BLaER1 treated with 17β-estradiol and CSF1 and Interleukin-3, amounts not matched to agents 10 nM and 100 nM (cell line): ENCODE measurements at regions not wholly inside any gene's neighbourhood (a gene's known extent, or its start where the extent isn't known, plus 50 kb on each side); places are given as distances from the start of the nearest gene placed in this dataset.

Experiments
- H3K27ac ChIP-seq, 11 experiments: shearing (Covaris generic); formaldehyde crosslinking; 2 replicates each; pipeline ENCODE4 v1.8.1; 2022
- H3K27me3 ChIP-seq, 11 experiments: shearing (Covaris generic); formaldehyde crosslinking; 2 replicates each; pipeline ENCODE4 v1.8.1; 2022
- H3K36me3 ChIP-seq, 11 experiments: shearing (Covaris generic); formaldehyde crosslinking; 2 replicates each; pipeline ENCODE4 v1.8.1; 2022
- H3K4me1 ChIP-seq, 10 experiments: shearing (Covaris generic); formaldehyde crosslinking; 2 replicates each; pipeline ENCODE4 v1.8.1; 2022
- H3K4me2 ChIP-seq, 11 experiments: shearing (Covaris generic); formaldehyde crosslinking; 2 replicates each; pipeline ENCODE4 v1.8.1; 2022
- H3K4me3 ChIP-seq, 10 experiments: shearing (Covaris generic); formaldehyde crosslinking; 2 replicates each; pipeline ENCODE4 v1.8.1; 2022
- H3K9ac ChIP-seq, 11 experiments: shearing (Covaris generic); formaldehyde crosslinking; 2 replicates each; pipeline ENCODE4 v1.8.1; 2022
- H3K9me3 ChIP-seq, 11 experiments: shearing (Covaris generic); formaldehyde crosslinking; replicated peaks in 1 of 11; 2 replicates each; pipeline ENCODE4 v1.8.1; 2022
- H4K20me1 ChIP-seq, 11 experiments: shearing (Covaris generic); formaldehyde crosslinking; 2 replicates each; pipeline ENCODE4 v1.8.1; 2022
- Cebpa-rat ChIP-seq, 11 experiments: shearing (Covaris generic); IDR thresholded peaks; 2 replicates each; pipeline ENCODE4 v1.8.1; 2022

DNA sequence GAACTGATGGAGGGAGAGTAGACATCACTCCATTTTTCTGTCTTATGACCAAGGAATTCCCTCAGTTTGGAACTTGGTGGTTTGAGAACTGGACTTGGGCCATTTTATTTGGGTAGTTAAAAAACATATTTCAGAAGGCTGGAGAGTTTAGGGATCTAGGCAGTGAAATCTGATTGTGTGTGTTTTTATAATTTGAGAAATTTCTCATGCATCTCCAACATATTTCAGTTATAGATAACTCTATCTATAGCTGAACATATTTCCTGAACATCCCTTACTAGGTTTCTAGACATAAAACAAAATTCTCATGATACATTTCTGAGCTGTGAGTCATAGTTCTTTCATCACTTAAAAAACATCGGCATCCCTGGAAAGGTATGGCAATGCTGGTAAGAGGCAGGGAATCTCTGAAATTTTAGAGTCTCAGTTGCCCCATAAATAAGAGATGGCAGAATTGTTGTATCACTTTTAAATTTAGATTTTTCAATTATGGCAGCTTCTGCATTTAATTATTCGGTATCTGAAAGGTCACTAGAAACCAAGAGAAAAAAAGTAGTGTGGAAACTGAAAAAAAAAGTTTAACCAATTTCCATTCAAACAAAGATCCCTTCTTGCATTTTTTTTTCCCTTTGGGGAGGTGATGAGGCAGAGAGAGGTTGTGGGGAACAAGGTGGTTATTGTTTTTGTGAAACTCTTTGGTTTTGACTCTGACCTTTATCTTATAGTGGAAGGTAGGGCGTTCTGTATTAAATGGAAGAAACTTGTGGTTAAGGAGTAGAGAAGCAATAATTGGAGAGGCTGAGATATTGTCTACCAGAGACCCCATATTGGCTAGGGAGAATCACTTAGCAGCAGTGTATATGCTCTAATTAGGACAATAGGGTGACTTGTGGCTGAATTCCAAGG, 102.9 kb downstream of the FASLG start:
- no peaks in the 10 kb centered on the region for H4K20me1 ChIP-seq
- H3K9me3 ChIP-seq: no peaks in the 10 kb centered on the region
- no peak for TF ChIP-seq Cebpa-rat (IDR thresholded peaks at IDR 0.05)
- no peaks in the 10 kb centered on the region for H3K36me3 ChIP-seq
- no peak overlapping the region for H3K9ac ChIP-seq
- no peak overlapping the region for H3K4me3 ChIP-seq
- H3K4me1 ChIP-seq: peaks cover 0 to 33% (median 6%) of the 10 kb centered on the region in 10 experiments; a peak in 13 of 20 replicates
- H3K4me2 ChIP-seq: no peak overlapping the region
- H3K27ac ChIP-seq: no peak overlapping the region
- H3K27me3 ChIP-seq: no peaks in the 10 kb centered on the region

DNA sequence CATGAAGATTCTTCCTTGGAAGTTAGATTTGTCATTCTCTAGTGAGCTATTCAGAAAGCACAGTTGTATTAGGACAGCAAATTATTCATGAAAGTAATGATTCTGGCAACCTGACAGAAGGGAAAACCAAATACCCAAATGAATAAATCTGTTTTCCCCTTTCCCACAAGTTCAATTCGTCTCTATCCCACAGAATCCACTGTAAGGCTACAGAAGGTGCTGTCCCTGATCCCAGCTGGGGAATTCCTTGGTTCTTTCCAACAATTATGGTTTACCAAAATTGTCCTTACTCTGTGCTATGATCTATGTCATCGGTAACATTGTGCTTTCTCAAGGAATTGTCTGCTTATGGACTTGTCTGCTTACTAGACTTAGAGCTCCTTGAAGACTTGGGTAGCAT, 104.2 kb downstream of the FASLG start:
- H3K9ac ChIP-seq: no peak overlapping the region
- TF ChIP-seq Cebpa-rat (IDR thresholded peaks at IDR 0.05): no peak
- peaks cover 0 to 34% (median 6%) of the 10 kb centered on the region in 10 experiments; a peak in 13 of 20 replicates for H3K4me1 ChIP-seq
- H3K4me3 ChIP-seq: no peak overlapping the region
- no peaks in the 10 kb centered on the region for H4K20me1 ChIP-seq
- no peaks in the 10 kb centered on the region for H3K9me3 ChIP-seq
- no peaks in the 10 kb centered on the region for H3K36me3 ChIP-seq
- no peak overlapping the region for H3K27ac ChIP-seq
- H3K27me3 ChIP-seq: no peaks in the 10 kb centered on the region
- H3K4me2 ChIP-seq: no peak overlapping the region

DNA sequence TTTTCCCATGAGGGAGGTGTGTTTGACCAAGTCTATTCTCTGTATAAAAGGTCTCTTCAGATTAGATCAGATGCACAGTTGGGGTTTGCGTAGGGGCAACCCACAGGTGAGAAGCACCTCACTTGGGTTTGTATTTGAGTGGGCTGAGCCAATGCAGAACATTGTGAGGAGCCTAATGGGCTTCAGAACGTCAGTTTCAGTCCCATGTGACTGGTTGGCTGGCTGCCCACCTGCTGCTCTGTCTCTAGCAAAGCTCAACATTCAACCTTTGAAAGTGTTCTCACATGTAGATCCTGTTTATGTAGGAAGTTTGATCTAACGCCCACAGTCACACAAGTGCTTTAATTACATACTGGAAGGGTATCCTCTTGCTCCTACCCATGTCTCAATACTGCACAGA, 105.5 kb downstream of the FASLG start:
- no peak for TF ChIP-seq Cebpa-rat (IDR thresholded peaks at IDR 0.05)
- Histone ChIP-seq H4K20me1 (no peaks in the 10 kb centered on the region), H3K9ac (no peak overlapping the region), H3K4me3 (no peak overlapping the region), H3K27me3 (no peaks in the 10 kb centered on the region), H3K9me3 (no peaks in the 10 kb centered on the region), H3K36me3 (no peaks in the 10 kb centered on the region), H3K4me2 (peak overlapping the region in 6 of 11 experiments; percentile 12 to 58 (median 47); a peak in 10 of 22 replicates), H3K27ac (no peak overlapping the region), H3K4me1 (peaks cover 0 to 28% (median 6%) of the 10 kb centered on the region in 10 experiments; a peak in 12 of 20 replicates)

DNA sequence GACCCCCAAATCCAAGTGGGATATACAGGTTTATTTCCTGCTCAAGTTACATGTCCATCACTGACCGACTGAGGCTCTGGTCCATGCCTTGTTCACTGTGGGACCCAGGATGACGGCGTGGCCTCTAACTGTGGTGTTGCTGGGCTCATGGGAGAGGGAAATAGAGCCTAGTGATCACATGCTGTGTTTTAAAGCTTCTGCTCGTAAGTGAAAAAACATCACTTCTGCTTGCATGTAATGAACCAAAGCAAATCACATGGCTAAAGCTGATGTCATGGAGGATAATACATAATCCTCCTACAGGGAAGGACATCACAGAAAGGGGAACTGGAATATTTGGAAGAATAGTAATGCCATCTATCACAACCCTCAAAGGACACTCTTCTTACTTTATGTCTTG, 107.6 kb downstream of the FASLG start:
- H4K20me1 ChIP-seq: no peaks in the 10 kb centered on the region
- H3K27me3 ChIP-seq: no peaks in the 10 kb centered on the region
- H3K9me3 ChIP-seq: no peaks in the 10 kb centered on the region
- peak overlapping the region in 1 of 11 experiments; percentile 55; a peak in 3 of 22 replicates for H3K27ac ChIP-seq
- H3K36me3 ChIP-seq: no peaks in the 10 kb centered on the region
- no peak overlapping the region for H3K9ac ChIP-seq
- H3K4me1 ChIP-seq: peaks cover 0 to 39% (median 8%) of the 10 kb centered on the region in 10 experiments; a peak in 13 of 20 replicates
- TF ChIP-seq Cebpa-rat (IDR thresholded peaks at IDR 0.05): no peak
- H3K4me2 ChIP-seq: peak overlapping the region in 2 of 11 experiments; percentile 61 to 74; a peak in 3 of 22 replicates
- no peak overlapping the region for H3K4me3 ChIP-seq

DNA sequence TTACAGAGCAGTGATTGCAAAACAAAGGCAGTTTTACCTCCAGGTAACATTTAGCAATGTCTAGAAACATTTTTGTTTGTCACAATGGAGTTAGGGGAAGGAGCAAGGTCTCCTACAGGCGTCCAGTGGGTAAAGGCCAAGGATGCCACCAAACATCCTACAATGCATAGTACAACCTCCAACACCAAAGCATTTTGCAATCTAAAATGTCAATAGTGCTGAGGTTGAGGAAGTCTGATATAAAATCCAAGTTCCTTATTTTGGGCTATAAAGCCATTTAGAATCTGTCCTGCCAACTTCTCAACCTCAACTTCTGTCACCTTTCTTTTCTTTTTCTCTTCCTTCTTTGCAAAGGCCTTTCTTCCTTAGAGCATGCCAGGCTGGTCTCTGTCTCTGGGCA, 111.2 kb downstream of the FASLG start:
- peak overlapping the region in 3 of 11 experiments; percentile 4 to 55 (median 23); a peak in 4 of 22 replicates for H3K4me2 ChIP-seq
- H3K9me3 ChIP-seq: no peaks in the 10 kb centered on the region
- H3K27ac ChIP-seq: no peak overlapping the region
- TF ChIP-seq Cebpa-rat (IDR thresholded peaks at IDR 0.05): no peak
- H3K36me3 ChIP-seq: no peaks in the 10 kb centered on the region
- H3K9ac ChIP-seq: no peak overlapping the region
- H3K27me3 ChIP-seq: no peaks in the 10 kb centered on the region
- no peak overlapping the region for H3K4me3 ChIP-seq
- peaks cover 0 to 35% (median 0%) of the 10 kb centered on the region in 10 experiments; a peak in 10 of 20 replicates for H3K4me1 ChIP-seq
- H4K20me1 ChIP-seq: no peaks in the 10 kb centered on the region

DNA sequence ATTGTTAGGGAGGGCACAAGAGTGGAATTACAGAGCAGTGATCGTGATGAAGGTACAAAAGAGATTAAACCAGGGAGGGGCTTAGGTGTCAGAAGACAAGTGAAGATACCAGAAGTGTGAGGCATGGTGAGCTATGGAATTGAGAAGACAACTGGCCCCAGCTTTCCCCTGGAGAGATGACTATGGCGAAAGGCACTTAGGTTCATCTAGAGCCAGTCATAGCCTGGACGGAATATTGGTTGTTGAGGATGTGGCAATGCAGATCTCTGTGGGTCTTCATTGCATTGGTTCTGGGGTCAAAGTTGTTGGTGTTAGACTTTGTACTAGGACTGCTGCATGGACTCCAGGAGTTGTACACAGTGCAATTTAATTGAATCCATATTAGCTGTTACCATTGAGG, 115.7 kb downstream of the FASLG start:
- TF ChIP-seq Cebpa-rat (IDR thresholded peaks at IDR 0.05): no peak

DNA sequence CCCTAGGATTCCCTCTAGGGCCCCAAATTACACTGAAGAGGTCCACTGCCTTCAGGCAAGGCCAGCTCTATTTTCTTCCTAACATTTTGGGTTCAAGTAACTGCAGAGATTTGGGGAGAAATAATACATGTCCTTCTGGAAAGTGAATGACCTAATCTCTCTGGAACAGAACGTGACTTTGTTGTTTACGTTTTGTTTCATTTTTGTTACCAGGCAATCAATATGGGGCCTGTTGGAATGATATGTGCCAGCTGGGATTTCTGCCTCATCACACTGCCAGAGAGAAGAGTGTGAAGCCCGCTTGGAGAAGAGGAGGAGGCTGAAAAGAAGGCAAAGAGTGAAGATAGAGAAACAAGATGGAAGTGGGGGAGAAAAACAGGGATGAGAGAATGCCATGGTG, 116.7 kb downstream of the FASLG start:
- TF ChIP-seq Cebpa-rat (IDR thresholded peaks at IDR 0.05): no peak
- Histone ChIP-seq H3K27ac (no peak overlapping the region), H3K4me3 (no peak overlapping the region), H3K9ac (no peak overlapping the region), H3K27me3 (no peaks in the 10 kb centered on the region), H3K4me2 (no peak overlapping the region), H3K4me1 (no peaks in the 10 kb centered on the region), H4K20me1 (no peaks in the 10 kb centered on the region), H3K36me3 (no peaks in the 10 kb centered on the region), H3K9me3 (no peaks in the 10 kb centered on the region)

More for the DNA sequence above, 115.7 kb downstream of the FASLG start:
- H3K27me3 ChIP-seq: no peaks in the 10 kb centered on the region
- H3K36me3 ChIP-seq: no peaks in the 10 kb centered on the region
- no peak overlapping the region for H3K4me2 ChIP-seq
- H3K27ac ChIP-seq: no peak overlapping the region
- H3K9me3 ChIP-seq: no peaks in the 10 kb centered on the region
- H3K9ac ChIP-seq: no peak overlapping the region
- H4K20me1 ChIP-seq: no peaks in the 10 kb centered on the region
- no peak overlapping the region for H3K4me3 ChIP-seq
- H3K4me1 ChIP-seq: peaks cover 0 to 10% (median 0%) of the 10 kb centered on the region in 10 experiments; a peak in 5 of 20 replicates

DNA sequence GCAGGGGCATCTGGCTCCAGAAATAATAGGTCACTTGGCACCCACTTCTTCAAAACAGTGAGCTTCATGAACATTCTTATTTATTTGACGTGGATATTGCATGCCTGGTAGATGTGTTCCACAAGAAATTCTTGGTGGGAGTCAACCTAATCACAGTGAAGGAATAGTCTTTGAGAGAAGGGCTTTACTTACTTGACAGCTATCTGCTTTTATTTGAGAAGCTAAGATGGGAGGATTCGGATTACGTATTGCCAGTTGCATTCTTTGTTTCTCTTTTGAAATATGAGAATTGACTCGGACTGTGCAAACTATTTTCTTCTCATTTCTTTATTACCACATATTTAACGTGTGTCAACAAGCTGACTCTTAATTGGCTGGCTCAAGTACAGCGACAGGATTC, 117.2 kb downstream of the FASLG start:
- no peak overlapping the region for H3K4me3 ChIP-seq
- H3K27ac ChIP-seq: no peak overlapping the region
- no peak for TF ChIP-seq Cebpa-rat (IDR thresholded peaks at IDR 0.05)
- H3K36me3 ChIP-seq: no peaks in the 10 kb centered on the region
- peaks cover 0 to 1% (median under 1%) of the 10 kb centered on the region in 10 experiments; a peak in 6 of 20 replicates for H3K4me1 ChIP-seq
- no peaks in the 10 kb centered on the region for H3K9me3 ChIP-seq
- H3K27me3 ChIP-seq: no peaks in the 10 kb centered on the region
- no peak overlapping the region for H3K4me2 ChIP-seq
- no peak overlapping the region for H3K9ac ChIP-seq
- no peaks in the 10 kb centered on the region for H4K20me1 ChIP-seq

DNA sequence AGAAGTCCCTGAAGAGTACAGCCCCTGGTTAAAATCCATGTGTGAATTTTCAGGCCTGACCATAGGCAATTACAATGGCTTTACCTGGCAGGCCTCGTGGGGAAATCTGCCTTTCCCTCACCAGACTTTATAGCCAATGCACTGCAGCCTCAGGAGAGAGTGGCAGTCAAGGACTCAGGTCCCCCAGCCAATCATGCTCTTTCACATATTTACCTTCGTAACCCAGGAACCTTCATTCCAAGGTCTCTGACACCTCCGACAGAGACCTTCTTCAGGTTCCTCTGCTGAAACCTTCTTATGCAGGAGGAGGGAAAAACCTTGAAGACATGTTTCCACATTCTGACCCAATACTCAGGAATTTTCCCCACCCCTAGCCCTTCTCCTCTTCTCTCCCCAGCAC, 118.9 kb downstream of the FASLG start:
- Histone ChIP-seq H3K4me3 (no peak overlapping the region), H3K36me3 (no peaks in the 10 kb centered on the region), H4K20me1 (no peaks in the 10 kb centered on the region), H3K27ac (no peak overlapping the region), H3K9ac (no peak overlapping the region), H3K27me3 (no peaks in the 10 kb centered on the region), H3K4me1 (peaks cover 6 to 10% (median 9%) of the 10 kb centered on the region in 10 experiments; a peak in 13 of 20 replicates), H3K4me2 (no peak overlapping the region), H3K9me3 (peaks cover under 1 to 6% (median 2%) of the 10 kb centered on the region in 11 experiments; a peak in 18 of 22 replicates)
- no peak for TF ChIP-seq Cebpa-rat (IDR thresholded peaks at IDR 0.05)
